Tibial artery (tissue), 4 donors: ENCODE measurements at regions not wholly inside any gene's neighbourhood (a gene's known extent, or its start where the extent isn't known, plus 50 kb on each side); places are given as distances from the start of the nearest gene placed in this dataset.
A peak's percentile ranks its signal among the peaks of the same experiment; 100 is the strongest.

Experiments used
- DNase-seq, 2 donors: peaks; one replicate each; pipeline ENCODE4 v3.0.0-alpha.2; 2019
- H3K27ac ChIP-seq, 2 donors: fragments of 200-600 bp; sonication (generic) in 1 of 2; 1 replicate in 1 of 2; 2 replicates in 1 of 2; pipeline ENCODE4 v1.5.1; 2018 to 2019; ENCODE audit warnings: mild to moderate bottlenecking in 1 of 2
- H3K27me3 ChIP-seq, 2 donors: fragments of 200-600 bp; sonication (generic) in 1 of 2; one replicate each; pipeline versions ENCODE4 v1.5.1 to v1.6.0; 2016 to 2019
- H3K36me3 ChIP-seq, 3 donors: fragments of 200-600 bp; sonication (generic) in 2 of 3; one replicate each; pipeline ENCODE4 v1.5.1; 2016 to 2019; ENCODE audit warnings: mild to moderate bottlenecking in 2 of 3
- H3K4me1 ChIP-seq, 4 donors: fragments of 200-600 bp; sonication (generic) in 2 of 4; 1 replicate in 3 of 4; 2 replicates in 1 of 4; pipeline ENCODE4 v1.5.1; 2016 to 2019
- H3K4me3 ChIP-seq, 2 donors: fragments of 200-600 bp; sonication (generic) in 1 of 2; 1 replicate in 1 of 2; 2 replicates in 1 of 2; pipeline ENCODE4 v1.5.1; 2018 to 2019; ENCODE audit warnings: mild to moderate bottlenecking in 2 of 2
- H3K9me3 ChIP-seq, 3 donors: fragments of 200-600 bp; sonication (generic) in 1 of 3; one replicate each; pipeline ENCODE4 v1.5.1; 2016 to 2019
- CTCF ChIP-seq, 2 experiments: fragments of 200-600 bp in 1 of 2; fragments of 450-650 bp in 1 of 2; IDR thresholded peaks; one replicate each; pipeline ENCODE4 v1.5.1; 2017 to 2019; ENCODE audit warnings: antibody characterized with exemption in 2 of 2, mild to moderate bottlenecking in 1 of 2, moderate library complexity in 1 of 2
- intact Hi-C: fragments of 100-400 bp; cut with DNase I; formaldehyde crosslinking; loops from one replicate; pipeline ENCODE4 v1.15.0; 2023; ENCODE audit warnings: low total_unique reads

- H3K4me3 ChIP-seq, result no peak overlapping the region
- no peak for DNase-seq
- no peaks in the 10 kb centered on the region for H3K4me1 ChIP-seq
- intact Hi-C loops, result no loop called here
- no peaks in the 10 kb centered on the region for H3K27me3 ChIP-seq
- no peak for TF ChIP-seq CTCF (IDR thresholded peaks at IDR 0.05)
- H3K9me3 ChIP-seq, result no peaks in the 10 kb centered on the region
- no peak overlapping the region for H3K27ac ChIP-seq
- H3K36me3 ChIP-seq, result no peaks in the 10 kb centered on the region
These were observed 490.9 kb downstream of the RNF144A start for GRCh38 chr2:7407906-7408680.

DNA sequence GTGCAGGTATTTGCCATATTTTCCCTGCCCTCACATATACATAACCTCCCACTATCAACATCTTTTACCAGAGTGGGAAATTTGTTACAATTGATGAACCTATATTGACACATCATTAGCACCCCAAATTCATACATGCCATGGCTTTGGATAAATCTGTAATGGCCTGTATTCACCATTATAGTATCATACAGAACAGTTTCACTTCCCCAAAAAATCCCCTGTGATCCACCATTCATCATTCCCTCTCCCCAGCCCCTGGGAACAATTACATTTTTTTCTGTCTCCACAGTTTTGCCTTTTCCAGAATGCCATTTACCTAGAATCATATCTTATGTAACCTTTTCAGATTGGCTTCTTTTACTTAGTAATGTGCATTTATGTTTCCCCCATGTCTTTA is 494.5 kb downstream of the RNF144A start:
- Histone ChIP-seq H3K4me3 (no peak overlapping the region), H3K27me3 (no peaks in the 10 kb centered on the region), H3K4me1 (no peaks in the 10 kb centered on the region), H3K27ac (no peak overlapping the region), H3K36me3 (no peaks in the 10 kb centered on the region), H3K9me3 (no peaks in the 10 kb centered on the region)
- no peak for TF ChIP-seq CTCF (IDR thresholded peaks at IDR 0.05)
- no peak for DNase-seq
- intact Hi-C loops, result no loop called here

DNA sequence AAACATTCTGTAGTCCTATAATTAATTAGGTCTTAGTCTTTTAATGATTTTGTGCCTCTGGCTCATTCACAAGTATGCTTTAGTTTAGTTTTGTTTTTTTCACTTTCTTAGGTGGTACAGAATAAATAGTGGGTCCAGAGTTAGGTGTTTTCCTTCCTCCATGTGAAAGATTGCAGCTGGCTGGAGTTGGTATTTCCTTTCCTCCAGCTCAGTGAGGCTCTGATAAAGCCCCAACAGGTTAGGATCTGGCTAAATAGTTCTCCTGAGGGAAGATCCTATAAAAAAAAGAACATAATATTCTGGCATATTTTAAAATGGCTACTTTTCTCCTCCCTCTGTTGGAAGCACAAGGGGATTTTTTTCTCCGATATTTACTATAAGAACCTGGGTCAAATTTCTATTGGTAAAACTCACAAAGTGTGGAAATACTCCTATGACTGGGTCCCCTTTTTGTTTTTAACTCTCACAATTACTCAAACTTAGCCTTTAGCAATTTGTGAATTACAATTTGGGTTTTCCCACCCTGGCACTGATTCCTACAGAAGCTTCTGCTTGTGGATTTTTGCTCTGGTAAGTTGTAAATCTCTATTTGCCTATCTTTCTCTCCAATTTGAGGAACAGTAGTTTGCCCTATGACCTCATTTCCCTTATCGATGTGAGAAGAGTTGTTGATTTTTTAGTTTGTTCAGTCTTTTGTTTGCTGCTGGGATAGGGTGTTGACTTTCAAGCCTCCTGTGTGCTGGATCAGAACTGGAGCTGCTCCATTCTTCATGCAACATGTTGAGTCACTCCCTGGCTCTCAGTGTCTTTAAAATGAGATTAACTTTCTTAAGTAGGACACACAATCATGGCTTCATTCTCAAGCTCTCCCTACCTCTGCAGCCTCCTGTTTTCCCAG is 500.9 kb downstream of the RNF144A start:
- Histone ChIP-seq H3K36me3 (no peaks in the 10 kb centered on the region), H3K9me3 (no peaks in the 10 kb centered on the region), H3K4me1 (no peaks in the 10 kb centered on the region), H3K4me3 (no peak overlapping the region), H3K27ac (no peak overlapping the region), H3K27me3 (no peaks in the 10 kb centered on the region)
- peak in 1 of 2 donors; percentile 24 for DNase-seq
- no peak for TF ChIP-seq CTCF (IDR thresholded peaks at IDR 0.05)
- intact Hi-C loops, result no loop called here

DNA sequence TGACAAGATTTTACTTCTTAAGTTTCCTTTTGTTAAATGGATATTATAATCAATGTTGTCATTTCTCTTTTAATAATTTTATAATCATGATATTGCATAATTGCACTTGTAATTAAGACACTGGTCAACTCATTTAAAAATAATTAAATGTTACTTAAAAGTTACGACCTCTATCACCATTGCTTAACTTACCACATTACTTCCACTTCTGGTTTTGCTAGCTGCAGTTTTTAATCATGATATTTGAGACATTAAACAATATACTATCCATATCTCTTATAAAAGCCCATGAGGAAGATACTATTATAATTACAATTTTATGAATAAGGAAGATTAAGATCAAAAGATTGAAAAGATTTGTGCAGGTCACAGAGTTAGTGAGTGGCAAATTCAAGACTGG is 502.0 kb downstream of the RNF144A start:
- intact Hi-C loops, result no loop called here
- H3K27ac ChIP-seq, result no peak overlapping the region
- no peak for TF ChIP-seq CTCF (IDR thresholded peaks at IDR 0.05)

DNA sequence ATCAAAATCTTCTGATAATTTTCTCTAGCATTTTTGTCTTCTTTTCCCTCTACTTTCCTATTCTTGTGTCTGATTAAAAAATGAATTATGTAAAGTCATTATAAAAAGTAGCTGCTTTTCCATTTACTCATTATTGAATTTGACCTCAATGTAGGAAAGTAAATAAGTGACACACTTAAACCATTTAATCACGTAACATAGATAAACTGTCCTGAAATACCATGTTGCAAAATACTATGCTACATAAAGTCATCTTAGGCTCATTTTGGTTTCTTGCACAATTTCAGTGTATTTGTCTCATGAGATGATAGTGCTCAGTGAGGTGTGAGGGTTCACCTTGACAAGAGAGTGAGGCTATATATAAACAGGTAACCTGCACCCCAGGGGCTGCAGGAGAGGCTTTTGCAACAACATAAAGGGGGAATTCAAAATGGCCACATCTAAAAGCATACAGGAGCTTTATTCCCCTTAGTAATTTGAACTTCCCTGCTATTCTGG is 502.7 kb downstream of the RNF144A start:
- H3K4me1 ChIP-seq, result no peaks in the 10 kb centered on the region
- no peak for DNase-seq
- intact Hi-C loops, result no loop called here
- no peaks in the 10 kb centered on the region for H3K27me3 ChIP-seq
- H3K4me3 ChIP-seq, result no peak overlapping the region
- no peaks in the 10 kb centered on the region for H3K9me3 ChIP-seq
- H3K36me3 ChIP-seq, result no peaks in the 10 kb centered on the region
- no peak for TF ChIP-seq CTCF (IDR thresholded peaks at IDR 0.05)
- no peak overlapping the region for H3K27ac ChIP-seq

More for the DNA sequence above, 502.0 kb downstream of the RNF144A start:
- Histone ChIP-seq H3K27me3 (no peaks in the 10 kb centered on the region), H3K9me3 (no peaks in the 10 kb centered on the region), H3K4me3 (no peak overlapping the region), H3K4me1 (no peaks in the 10 kb centered on the region), H3K36me3 (no peaks in the 10 kb centered on the region)
- DNase-seq, result no peak
